ENCODE measurements at regions not wholly inside any gene's neighbourhood (a gene's known extent, or its start where the extent isn't known, plus 50 kb on each side); places are given as distances from the start of the nearest gene placed in this dataset.

- Histone ChIP-seq H3K27ac (no peak overlapping the region), H3K4me1 (no peaks in the 10 kb centered on the region), H3K9me3 (no peaks in the 10 kb centered on the region), H3K27me3 (no peaks in the 10 kb centered on the region), H3K4me3 (no peak overlapping the region), H3K36me3 (no peaks in the 10 kb centered on the region)
- in situ Hi-C loops (cut with MboI; ENCODE audit: low pct_ligation_motif_present in 1 of 4, low pct_unique_long_range_greater_than_20kb in 1 of 4, low sequenced_read_pairs in 3 of 4) (no loop called here), intact Hi-C loops (cut with DNase I; ENCODE audit: low total_unique reads) (no loop called here)
- TF ChIP-seq EP300 (IDR thresholded peaks at IDR 0.05; ENCODE audit: low read depth) (no peak), POLR2AphosphoS5 (IDR thresholded peaks at IDR 0.05) (no peak), POLR2A (IDR thresholded peaks at IDR 0.05) (no peak), CTCF (IDR thresholded peaks at IDR 0.05) (no peak)
- DNase-seq = no peak
- 60 to 76% methylated on average over 1 of the region's 1 CpG for WGBS, 2 donors (ENCODE audit: low coverage in 1 of 2)
Observed at GRCh38 chr5:122638581-122638980, 136.3 kb upstream of the SNX2 start.

- TF ChIP-seq CTCF (IDR thresholded peaks at IDR 0.05) (no peak), EP300 (IDR thresholded peaks at IDR 0.05; ENCODE audit: low read depth) (no peak), POLR2AphosphoS5 (IDR thresholded peaks at IDR 0.05) (no peak), POLR2A (IDR thresholded peaks at IDR 0.05) (no peak)
- no peak for DNase-seq
- intact Hi-C loops (cut with DNase I; ENCODE audit: low total_unique reads) = no loop called here
- in situ Hi-C loops (cut with MboI; ENCODE audit: low pct_ligation_motif_present in 1 of 4, low pct_unique_long_range_greater_than_20kb in 1 of 4, low sequenced_read_pairs in 3 of 4) = no loop called here
- Histone ChIP-seq H3K4me3 (no peak overlapping the region), H3K27ac (no peak overlapping the region), H3K36me3 (no peaks in the 10 kb centered on the region), H3K9me3 (no peaks in the 10 kb centered on the region), H3K4me1 (no peaks in the 10 kb centered on the region), H3K27me3 (no peaks in the 10 kb centered on the region)
- WGBS, 2 donors (ENCODE audit: low coverage in 1 of 2) = 84 to 92% methylated on average over 6 of the region's 6 CpGs
Observed at GRCh38 chr5:122639033-122639432, 135.8 kb upstream of the SNX2 start.

- in situ Hi-C loops (cut with MboI; ENCODE audit: low pct_ligation_motif_present in 1 of 4, low pct_unique_long_range_greater_than_20kb in 1 of 4, low sequenced_read_pairs in 3 of 4) = no loop called here
- no peaks in the 10 kb centered on the region for H3K4me1 ChIP-seq
- no peaks in the 10 kb centered on the region for H3K36me3 ChIP-seq
- no peaks in the 10 kb centered on the region for H3K27me3 ChIP-seq
- intact Hi-C loops (cut with DNase I; ENCODE audit: low total_unique reads) = no loop called here
- no peak overlapping the region for H3K27ac ChIP-seq
- H3K4me3 ChIP-seq = no peak overlapping the region
- H3K9me3 ChIP-seq = no peaks in the 10 kb centered on the region
- WGBS, 2 donors (ENCODE audit: low coverage in 1 of 2) = 61 to 75% methylated on average over 2 of the region's 2 CpGs
- no peak for TF ChIP-seq EP300 (IDR thresholded peaks at IDR 0.05; ENCODE audit: low read depth)
- TF ChIP-seq POLR2AphosphoS5 (IDR thresholded peaks at IDR 0.05) = no peak
- no peak for TF ChIP-seq CTCF (IDR thresholded peaks at IDR 0.05)
- TF ChIP-seq POLR2A (IDR thresholded peaks at IDR 0.05) = no peak
- DNase-seq = no peak
Observed at GRCh38 chr5:122639864-122640263, 135.0 kb upstream of the SNX2 start.

- H3K9me3 ChIP-seq = no peaks in the 10 kb centered on the region
- no peak for DNase-seq
- intact Hi-C loops (cut with DNase I; ENCODE audit: low total_unique reads) = no loop called here
- H3K27ac ChIP-seq = no peak overlapping the region
- TF ChIP-seq POLR2A (IDR thresholded peaks at IDR 0.05) = no peak
- TF ChIP-seq POLR2AphosphoS5 (IDR thresholded peaks at IDR 0.05) = no peak
- TF ChIP-seq CTCF (IDR thresholded peaks at IDR 0.05) = no peak
- no peak for TF ChIP-seq EP300 (IDR thresholded peaks at IDR 0.05; ENCODE audit: low read depth)
- no peaks in the 10 kb centered on the region for H3K27me3 ChIP-seq
- H3K4me3 ChIP-seq = no peak overlapping the region
- 93% methylated on average over 3 of the region's 3 CpGs; no CpG with 5 or more reads in 1 of the 2 donors for WGBS, 2 donors (ENCODE audit: low coverage in 1 of 2)
- H3K36me3 ChIP-seq = no peaks in the 10 kb centered on the region
- H3K4me1 ChIP-seq = no peaks in the 10 kb centered on the region
- in situ Hi-C loops (cut with MboI; ENCODE audit: low pct_ligation_motif_present in 1 of 4, low pct_unique_long_range_greater_than_20kb in 1 of 4, low sequenced_read_pairs in 3 of 4) = no loop called here
Observed at GRCh38 chr5:122649080-122649479, 125.8 kb upstream of the SNX2 start.

All from transverse colon (tissue), 4 donors.